Stimulated activated CD4-positive, alpha-beta T cell treated with anti-CD3 and anti-CD28 coated beads, Interleukin-15, amount 100 ng/mL, for 1 hour (primary cell): ENCODE measurements at regions not wholly inside any gene's neighbourhood (a gene's known extent, or its start where the extent isn't known, plus 50 kb on each side); places are given as distances from the start of the nearest gene placed in this dataset.

Experiments
- DNase-seq, 2 donors: peaks; one replicate each; pipeline ENCODE4 v3.0.0-alpha.2; 2020; ENCODE audit warnings: low read depth in 1 of 2, low spot score in 1 of 2

DNA sequence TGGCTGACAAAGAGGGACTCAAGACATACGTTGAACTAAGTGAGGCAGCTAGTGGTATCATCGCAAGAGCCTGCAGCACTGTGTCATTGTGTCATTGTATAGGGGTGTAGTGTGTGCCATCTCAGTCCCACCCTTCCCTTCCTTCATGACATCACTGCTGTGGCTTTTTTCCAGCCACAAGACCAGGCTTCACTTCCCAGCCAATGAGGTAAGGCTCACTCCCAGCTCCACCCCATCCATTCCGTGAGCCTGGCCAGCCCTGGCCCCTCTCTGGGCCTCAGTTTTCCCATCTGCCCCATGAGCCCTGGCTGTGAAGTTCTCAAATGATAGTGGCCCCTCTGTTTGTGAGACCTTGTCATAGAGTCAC lies 134.3 kb upstream of the ZMIZ1 start:
- no peak for DNase-seq

DNA sequence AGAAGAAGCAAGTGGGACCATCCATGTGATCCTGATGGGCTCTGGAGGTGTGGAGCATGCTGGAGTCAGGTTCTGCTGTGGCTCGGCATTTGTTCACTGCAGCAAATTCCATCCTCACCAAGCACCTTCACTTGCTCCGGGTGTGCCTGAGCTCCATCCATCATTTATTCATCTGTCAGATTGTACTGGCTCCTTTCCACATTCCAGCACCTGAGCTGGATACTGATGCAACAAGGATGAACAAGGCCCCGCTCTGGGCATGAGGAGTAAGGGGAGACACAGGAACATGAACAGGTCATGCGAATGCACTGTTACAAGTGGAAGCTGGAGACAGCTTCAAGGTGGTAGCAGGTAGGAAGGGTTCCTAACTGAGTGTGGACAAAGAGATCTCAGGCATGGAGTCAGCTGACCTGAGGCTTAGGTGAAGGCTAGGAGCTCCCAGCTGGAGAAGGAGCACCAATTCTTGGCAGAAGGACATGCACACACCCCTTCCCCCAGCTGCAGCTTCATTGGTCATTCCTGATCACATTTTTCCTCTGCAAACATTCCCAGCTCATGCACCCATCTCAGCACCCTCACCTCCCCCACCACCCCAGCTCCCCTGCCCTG lies 133.7 kb upstream of the ZMIZ1 start:
- no peak for DNase-seq

DNA sequence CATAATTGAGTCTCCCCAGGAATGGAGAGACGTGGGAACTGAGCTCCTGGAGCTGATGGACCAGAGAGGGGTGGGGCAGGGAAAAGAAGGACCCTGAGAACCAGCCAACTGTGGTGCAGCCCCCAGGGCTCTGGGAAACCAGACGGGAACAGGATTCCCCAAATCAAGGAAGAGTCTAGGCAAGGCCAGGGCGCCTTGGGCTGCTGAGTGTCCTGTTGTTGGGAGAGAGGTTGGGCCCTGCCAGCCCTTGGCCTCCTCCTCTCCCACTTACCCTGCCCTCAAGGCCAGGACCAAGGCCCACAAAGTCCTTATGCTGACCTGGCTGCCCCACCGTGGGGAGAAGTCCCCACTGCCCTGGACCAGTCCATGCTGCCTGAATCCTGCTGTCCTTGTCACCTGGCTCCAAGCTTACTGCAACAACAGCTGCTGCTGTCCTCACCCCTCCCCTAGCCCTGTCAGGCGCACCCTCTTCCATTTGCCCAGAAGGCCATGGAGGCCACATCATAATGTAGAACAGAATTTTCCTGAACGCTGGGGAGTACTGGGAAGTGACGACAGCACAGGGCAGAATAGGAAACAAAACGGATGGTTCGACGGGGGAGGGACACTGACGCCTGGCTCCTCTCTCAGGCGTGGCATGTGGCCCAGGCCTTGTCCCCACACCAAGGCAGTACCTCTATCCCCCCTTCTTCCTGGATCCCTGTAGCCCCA lies 132.9 kb upstream of the ZMIZ1 start:
- DNase-seq: no peak

DNA sequence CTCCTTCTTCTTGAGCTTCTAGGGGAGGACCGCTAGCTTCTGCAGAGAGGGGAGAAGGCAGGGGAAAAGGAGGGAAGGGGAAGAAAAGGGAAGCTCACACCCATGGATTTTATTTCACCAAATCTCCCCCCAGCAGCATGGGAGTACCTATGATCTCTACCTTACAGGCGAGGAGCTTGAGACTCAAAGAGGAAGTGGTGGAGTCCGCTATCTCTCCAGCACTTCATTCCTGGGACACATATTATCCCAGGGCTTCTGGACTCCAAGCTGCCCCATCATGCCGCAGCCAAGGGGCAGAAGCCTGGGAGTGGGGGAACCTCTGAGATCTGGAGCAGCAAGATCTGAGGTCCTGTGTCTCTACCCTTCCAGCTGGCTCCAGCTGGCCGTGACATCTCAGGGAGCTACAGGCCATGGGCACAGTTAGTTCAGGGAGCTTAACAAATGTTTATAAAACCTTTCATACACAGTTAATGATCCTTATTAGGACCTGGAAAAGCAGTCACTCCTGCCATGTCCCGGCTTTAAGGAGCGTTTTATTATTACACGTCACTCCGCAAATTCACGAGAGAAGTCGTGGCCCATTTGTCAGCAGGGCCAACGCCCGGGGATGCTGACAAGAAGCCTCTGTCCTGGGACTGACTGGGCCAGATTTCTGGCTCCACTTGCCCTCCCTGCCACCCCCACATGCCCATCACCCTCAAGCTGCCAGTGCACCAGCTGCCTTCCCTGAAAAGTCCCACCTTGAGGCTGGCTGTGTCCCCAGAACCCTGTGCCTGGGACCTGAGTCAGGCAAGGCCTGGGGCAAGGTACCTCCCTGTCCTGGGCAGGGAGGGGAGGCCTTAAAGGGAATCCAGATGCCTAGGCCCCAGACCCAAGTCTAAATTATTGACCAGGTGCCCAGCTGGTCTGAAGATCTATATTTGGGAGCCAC lies 132.1 kb upstream of the ZMIZ1 start:
- DNase-seq: no peak

DNA sequence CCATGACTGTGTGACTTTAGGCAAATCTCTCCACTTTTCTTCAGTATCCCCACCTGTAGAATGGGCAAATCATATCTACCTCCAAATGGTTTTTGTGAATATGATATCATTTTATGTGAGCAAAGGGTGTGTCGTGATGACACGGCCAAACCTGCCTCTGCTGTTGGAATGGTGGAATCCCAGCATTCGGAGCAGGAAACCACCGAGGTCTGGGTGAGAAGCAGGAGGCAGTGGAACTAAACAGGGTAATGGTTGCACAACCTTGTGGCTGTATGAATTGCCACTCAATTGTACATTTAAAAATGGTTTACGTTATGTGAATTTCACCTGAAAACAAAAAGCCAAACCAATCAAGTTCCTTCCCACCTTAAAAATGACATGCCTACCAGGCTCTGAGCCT lies 131.4 kb upstream of the ZMIZ1 start:
- no peak for DNase-seq

DNA sequence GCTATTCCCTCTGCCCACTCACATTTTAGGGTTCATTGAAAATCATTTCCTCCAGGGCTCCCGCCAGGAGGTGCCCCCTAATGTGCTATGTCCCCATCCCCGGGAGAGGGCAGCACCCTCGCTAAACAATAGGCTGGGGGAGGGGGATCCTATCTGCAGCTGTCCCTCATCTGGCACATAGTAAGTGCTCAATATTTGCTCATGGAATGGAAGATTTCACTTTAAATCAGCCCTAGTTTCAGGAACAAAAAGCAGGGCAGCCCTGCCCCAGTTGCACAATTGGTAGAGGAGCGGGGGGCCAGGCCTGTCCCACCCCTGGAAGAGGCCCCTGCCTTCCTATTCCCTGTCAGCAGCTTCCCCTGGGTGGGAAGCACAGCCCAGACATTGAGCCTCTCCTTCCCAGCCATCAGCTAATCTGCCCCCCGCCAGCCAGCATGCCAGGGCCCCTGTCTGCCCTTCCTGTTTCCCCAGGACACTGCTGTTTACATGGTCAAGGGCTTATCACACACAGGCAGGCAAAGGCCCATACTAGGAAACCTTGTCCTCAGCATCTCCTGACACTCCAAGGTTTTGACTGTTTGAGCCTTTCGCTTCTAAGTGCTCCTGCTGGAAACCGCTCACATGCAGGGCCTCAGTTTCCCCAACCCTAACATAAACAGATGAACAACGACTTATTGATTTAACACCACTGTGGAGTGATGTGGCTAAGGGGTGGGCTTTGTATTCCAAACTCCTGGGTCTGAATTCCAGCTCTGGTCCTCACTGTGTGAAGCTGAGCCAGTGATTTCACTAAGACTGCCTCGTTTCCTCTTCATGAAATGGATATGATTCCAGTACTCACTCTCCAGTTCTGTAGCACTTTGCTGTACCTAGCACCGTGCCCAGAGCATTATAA lies 130.7 kb upstream of the ZMIZ1 start:
- no peak for DNase-seq

DNA sequence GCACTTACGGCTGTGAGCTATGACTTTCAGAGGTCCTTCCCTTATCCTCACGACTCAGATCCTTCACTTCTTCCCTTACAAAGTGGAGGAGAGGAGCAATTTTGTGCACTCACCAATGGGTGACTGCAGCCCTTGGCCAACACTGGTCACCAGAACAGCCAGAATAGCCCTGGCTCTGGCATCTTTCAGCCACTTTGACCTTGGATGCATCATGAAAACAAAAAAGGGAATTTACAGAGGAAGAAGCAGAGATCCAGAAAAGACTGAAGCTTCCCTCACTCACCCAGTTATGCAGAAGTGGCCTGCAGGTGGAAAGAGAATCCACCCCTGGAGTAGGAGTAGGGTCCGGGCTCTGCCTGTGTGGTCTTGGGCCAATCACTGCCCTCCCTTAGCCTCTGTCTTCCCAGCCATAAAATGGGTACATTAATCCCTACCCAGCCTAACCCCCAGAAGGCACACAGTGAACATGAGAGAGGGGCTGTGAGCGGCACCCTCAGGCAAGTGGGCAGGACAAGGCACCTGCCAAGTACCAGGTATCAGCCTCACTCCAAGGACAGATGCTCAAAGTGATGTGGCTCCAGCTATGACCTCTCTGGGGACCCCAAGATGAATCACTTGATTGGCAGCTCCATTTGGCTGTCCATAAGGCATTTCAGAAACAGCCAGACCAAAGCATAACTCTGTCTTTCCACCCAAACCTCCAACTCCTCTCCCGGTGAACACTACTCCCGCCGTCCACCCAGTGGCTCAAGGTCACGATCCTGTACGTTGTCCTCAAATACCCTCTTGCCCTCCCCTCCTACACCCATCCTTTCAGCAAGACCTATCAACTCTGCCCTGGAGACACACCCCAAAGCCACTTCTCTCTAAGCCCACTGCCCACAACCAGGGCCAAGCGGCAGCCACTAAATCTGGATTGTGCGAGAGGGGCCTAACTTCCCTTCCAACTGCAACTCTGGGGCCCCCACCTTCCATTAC lies 129.8 kb upstream of the ZMIZ1 start:
- DNase-seq: no peak

DNA sequence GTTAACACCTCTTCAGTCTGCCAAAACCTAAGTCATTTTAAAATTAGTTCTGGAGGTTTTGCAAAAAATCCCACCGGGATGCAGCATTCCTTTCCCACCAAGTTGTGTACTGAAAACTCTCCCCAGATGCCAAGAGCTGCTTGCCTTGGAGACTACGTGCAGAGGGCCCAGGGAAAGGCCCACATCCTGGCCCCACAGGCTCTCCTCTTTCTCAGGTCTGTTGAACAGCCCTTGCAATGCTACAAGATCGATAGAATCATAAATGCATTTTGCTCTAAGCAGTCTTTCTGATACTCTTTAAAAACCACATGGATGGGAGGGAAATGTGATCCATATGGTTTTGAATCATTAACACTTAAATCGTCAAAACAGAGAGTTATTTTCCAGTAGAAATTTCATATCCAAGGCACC lies 126.7 kb upstream of the ZMIZ1 start:
- DNase-seq: no peak

DNA sequence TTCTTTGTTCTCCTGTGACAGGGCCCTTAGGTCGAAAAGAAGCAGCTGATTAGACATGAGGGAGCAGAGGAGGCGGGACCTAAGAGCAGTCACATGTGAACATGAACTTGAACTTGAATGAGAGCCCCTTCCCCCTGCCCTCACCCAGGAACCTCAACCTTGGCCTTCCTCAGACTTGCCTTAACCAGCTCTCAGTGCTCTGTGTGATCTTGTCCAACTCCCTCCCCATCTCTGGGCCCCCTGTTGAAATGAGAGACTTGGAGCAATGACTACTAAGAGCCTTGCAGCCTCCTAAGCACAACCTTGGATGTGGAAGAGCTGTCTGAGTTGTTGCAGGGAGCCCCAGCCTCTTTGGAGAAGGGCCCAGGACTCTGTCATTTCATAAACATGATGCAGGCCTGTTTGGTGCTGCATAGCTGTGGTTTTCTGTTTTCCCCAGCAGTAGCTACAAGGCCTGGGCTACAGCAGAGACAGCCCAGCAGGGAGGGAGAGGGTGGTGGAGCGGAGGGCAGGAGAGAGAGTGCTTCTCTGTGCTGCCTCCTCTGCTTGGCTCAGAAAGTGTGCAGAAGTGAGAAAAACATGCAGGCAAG lies 123.9 kb upstream of the ZMIZ1 start:
- DNase-seq: no peak

DNA sequence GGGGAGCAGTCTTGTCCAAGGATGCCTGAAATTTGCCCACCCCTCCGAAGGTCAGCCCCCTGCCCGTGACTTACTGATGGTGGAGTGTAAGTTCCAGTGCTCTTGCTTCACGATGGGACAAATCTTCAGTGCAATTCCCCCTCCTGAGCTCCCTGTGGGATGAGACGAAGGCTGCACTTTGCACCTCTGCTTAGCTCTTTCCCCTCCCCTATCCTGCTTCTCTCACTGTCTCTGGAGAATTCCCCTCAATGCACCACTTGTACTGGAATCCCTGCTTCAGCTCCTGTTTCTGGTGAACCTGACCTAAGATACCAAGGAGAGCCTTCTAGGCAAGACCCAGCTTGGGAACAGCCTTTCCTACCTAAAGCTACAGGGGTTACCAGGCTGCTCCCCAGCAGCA lies 122.9 kb upstream of the ZMIZ1 start:
- DNase-seq: no peak

DNA sequence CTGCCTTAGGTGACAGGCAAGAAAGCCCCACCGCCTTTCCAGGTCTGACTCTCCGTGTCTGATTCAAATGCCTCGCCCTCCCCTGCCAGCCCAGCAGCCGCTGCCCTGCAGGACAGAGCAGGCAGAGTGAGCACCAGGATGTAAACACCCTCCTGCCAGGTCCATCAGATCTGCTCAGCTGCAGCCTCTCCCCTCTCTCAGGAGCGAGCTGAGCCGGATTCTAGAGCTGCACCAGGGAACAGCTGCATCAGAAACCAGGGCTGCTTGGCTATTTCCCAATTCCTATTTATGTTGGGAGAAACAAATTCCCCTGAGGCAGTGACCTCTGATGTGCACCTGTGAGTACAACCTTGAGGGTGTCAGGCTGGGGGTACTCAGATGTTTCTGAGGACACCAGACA lies 121.5 kb upstream of the ZMIZ1 start:
- DNase-seq: no peak

DNA sequence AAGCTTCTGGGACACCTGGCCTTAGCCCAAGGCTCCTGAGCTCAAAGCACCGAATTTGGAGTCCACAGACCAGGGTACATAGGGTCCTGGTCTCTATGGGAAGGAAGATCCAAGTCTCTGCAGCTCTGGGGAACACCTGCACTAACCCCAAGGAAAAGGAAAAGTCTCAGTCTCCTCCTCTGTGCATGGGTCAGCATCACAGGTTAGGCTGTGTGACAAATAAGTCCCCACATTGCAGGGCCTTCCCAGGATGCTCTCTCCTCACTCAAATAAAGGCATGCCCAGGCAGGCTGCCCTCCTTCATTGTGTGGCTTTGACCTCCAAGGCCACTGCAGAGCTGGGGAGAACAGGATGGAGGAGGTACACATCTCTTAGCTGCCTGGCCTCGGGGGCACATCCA lies 121.0 kb upstream of the ZMIZ1 start:
- no peak for DNase-seq

DNA sequence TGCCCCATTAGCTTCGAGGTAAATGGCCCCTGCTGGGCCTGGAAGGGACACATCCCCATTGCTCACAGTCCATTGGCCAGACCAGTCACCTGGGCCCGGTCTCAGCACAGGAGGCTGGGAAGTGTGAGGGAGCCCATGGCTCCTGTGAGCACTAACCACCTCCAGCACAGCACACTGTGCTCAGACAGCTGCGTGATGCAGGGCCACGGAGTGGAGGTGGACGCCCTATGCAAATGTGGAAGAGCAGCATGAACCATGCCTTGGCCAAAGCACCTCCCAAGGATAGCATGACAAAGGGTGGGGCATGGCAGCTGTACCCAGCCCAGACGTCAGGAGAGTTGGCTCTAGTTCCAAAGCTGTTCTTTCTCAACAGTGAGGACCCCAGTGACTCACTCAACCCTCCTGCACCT lies 120.1 kb upstream of the ZMIZ1 start:
- no peak for DNase-seq

DNA sequence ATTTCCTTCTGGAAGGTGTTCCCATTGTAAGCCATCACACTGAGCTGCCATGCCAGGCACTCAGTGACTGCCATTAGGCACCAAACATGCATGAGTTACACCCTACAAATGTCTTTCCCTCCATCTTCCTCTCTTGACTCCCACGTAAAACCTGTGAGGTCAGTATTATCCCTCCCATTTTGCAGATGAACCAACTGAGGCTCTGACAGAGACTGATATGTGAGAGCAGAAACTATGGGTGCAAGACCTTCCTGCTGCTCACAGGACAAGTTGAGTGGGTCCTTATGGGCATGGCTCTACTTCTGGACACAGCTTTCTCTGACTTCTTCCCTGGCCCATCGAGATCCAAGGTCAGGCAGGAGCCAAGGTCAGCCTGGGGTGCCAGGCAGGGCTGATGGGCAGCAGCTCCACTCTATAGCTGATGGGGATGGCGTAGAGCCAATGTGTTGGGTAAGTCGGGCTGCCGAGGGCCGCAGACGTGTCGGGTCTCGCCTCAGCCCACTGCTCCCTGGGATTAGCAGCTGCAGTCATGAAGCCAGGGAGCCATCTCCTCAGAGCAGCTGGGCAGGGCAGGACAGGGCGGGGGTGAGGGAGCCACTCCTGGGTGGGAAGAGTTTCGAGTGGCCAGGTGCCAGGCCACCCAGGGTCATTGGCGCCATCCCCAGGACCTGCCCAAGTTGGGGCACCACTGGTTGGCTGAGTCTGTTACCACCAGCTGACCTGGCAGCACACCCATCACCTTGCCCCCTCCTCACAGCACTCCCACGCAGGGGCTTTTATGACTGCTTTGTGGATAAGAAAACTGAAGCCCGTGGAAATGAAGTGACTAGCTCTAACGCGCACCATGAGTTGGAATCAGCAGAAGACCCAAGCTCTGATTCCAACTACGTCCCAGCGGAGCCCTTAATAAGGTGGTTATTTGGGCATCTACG lies 117.8 kb upstream of the ZMIZ1 start:
- DNase-seq: no peak

DNA sequence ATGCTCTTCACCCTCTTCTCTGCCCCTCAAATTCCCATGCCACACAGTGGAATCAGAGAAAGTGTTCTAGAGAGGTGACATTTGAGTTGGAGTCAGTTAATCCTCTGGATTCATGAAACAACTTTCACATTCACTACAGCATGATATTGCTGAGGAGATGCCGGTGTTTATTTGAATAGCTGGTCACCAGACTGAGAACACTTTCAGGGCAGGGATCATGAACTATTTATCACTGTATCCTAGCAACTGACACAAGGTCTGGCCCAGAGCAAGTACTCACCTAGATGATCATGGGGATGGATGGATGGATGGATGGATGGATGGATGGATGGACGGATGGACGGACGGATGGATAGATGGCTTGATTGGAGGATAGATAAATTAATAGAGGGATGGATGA lies 116.7 kb upstream of the ZMIZ1 start:
- DNase-seq: no peak

DNA sequence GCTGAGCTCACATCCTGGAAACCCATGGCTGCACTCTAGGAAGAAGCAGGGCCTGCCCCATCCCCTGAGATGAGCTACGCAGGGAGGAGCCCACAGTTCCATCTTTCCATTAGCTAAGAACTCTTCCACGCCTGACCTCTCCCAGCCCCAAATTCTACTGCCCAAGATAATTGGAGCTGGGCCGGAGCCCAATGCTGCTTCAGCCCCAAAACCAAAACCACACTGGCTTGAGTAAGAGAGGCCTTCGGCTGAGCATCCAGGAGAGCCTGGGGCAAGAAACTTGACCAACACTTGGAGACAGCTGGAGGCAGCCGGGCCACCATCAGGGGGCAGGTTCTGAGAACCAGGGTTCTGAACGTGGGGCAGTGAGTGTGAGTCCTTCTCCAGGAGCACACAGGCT lies 116.1 kb upstream of the ZMIZ1 start:
- no peak for DNase-seq

DNA sequence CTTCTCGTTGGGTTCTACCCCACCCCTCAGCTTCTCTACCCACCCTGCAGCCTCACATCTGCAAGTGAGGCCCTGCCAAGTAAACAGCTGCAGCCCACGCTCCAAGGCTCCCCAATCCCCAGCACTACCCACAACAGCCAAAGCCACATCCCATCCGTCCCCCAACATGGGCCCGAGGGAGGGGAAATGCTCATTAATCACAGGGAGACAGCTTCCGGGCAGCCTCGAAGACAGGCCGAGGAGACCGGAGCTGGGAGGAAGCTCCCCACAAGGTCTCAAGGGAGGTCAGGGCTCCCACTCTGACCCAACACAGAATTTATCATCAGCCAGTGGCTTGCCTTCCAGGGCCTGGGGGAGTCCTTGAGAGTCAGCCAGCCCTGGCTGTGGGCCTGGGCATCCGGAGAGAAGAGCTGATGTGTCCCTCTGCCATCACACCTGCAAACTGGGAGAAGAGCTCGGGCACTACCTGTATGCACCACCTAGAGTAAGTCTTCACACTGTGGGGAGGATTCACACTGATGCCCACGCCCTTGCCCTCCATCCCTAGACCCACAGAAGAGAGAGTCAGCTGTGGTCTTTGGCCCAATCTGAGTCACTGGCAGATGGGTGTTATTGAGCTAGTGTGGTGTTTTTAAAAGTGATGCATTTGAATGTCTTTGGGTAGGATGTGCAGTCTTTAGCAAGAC lies 115.5 kb upstream of the ZMIZ1 start:
- DNase-seq: no peak

DNA sequence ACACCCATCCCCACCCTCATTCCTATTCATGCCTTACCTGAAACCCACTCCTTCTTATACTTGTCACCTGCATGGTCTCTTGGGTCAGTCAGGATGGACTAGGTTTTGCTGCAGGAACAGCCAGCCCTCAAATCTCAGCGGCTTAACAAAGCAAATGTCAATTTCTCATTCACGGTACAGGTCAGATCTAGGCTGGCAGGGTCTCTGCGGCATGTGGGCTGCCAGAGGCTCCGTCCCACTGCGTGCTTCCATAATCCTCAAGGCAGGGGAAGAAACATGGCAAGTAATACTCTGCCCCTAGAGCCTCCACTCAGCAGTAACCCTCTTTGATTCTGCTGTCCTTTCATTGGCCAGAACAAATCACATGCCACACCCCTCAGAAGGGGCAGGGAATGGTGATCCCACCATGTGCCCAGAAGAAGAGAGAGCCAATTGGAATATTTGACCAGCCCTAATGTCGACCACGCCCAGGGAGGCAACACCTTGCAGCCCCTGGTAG lies 114.9 kb upstream of the ZMIZ1 start:
- DNase-seq: no peak
